PC-3 (cell line): ENCODE measurements at regions not wholly inside any gene's neighbourhood (a gene's known extent, or its start where the extent isn't known, plus 50 kb on each side); places are given as distances from the start of the nearest gene placed in this dataset.

Source experiments
- ATAC-seq: fragments of 200-7000 bp; cut with Tn5 transposase; 2 replicates; pipeline ENCODE4 v1.9.1; 2020; ENCODE audit warnings: mild to moderate bottlenecking, moderate library complexity
- BruUV-seq: library from RNA; stranded (reverse); fragments of 400-500 nt; replicated peaks from 2 replicates; lab custom pipeline; 2021; lab: Mats Ljungman, UMichigan
- CTCF ChIA-PET: fragments of 300-600 bp; sonication (Branson Sonifier 250); formaldehyde crosslinking; loops from one replicate; lab custom pipeline; 2022; ENCODE audit warnings: antibody characterized with exemption; lab: Charles Lee
- POLR2A ChIA-PET: fragments of 300-600 bp; sonication (Branson Sonifier 250); formaldehyde crosslinking; loops from one replicate; lab custom pipeline; 2022; ENCODE audit warnings: antibody characterized with exemption; ENCODE audit not compliant: unreplicated experiment; lab: Charles Lee
- DNase-seq: peaks from one replicate; pipeline ENCODE4 v3.0.0-alpha.2; 2015
- H2AFZ ChIP-seq: fragments of 300-600 bp; sonication (generic); 2 replicates; pipeline ENCODE4 v1.6.0; 2016; ENCODE audit warnings: antibody characterized with exemption, low read length
- H3F3A ChIP-seq: fragments of 300-600 bp; sonication (generic); one replicate; pipeline ENCODE4 v1.6.0; 2017; ENCODE audit warnings: antibody characterized with exemption, low read length, control low read depth, mild to moderate bottlenecking; ENCODE audit not compliant: unreplicated experiment
- H3K27ac ChIP-seq: fragments of 300-600 bp; sonication (generic); 2 replicates; pipeline ENCODE4 v1.5.1; 2016; ENCODE audit warnings: mild to moderate bottlenecking, low read length
- H3K27me3 ChIP-seq: fragments of 300-600 bp; sonication (generic); 2 replicates; pipeline ENCODE4 v1.6.1; 2016; ENCODE audit warnings: low read length, mixed read lengths
- H3K36me3 ChIP-seq: fragments of 300-600 bp; sonication (generic); 2 replicates; pipeline ENCODE4 v1.6.1; 2016; ENCODE audit warnings: low read depth, mixed run types, low read length, mixed read lengths
- H3K4me1 ChIP-seq: fragments of 300-600 bp; sonication (generic); 2 replicates; pipeline ENCODE4 v1.5.1; 2016; ENCODE audit warnings: low read length; ENCODE audit not compliant: insufficient read depth
- H3K4me2 ChIP-seq: fragments of 300-600 bp; sonication (generic); 2 replicates; pipeline ENCODE4 v1.6.0; 2016; ENCODE audit warnings: low read length
- H3K4me3 ChIP-seq: fragments of 300-600 bp; sonication (generic); 2 replicates; pipeline ENCODE4 v1.5.1; 2016; ENCODE audit warnings: mild to moderate bottlenecking, low read length, mixed read lengths
- H3K79me2 ChIP-seq: fragments of 300-600 bp; sonication (generic); 2 replicates; pipeline ENCODE4 v1.6.1; 2017; ENCODE audit warnings: low read length, mixed read lengths
- H3K9ac ChIP-seq: fragments of 300-600 bp; sonication (generic); 2 replicates; pipeline ENCODE4 v1.6.0; 2016; ENCODE audit warnings: mild to moderate bottlenecking, low read length
- H3K9me2 ChIP-seq: fragments of 300-600 bp; sonication (generic); replicated peaks from 2 replicates; pipeline ENCODE4 v1.6.1; 2016; ENCODE audit warnings: mixed run types, low read length, mixed read lengths
- H3K9me3 ChIP-seq: fragments of 300-600 bp; sonication (generic); 2 replicates; pipeline ENCODE4 v1.6.1; 2016; ENCODE audit warnings: low read length, mixed read lengths
- H4K20me1 ChIP-seq: fragments of 300-600 bp; sonication (generic); 2 replicates; pipeline ENCODE4 v1.6.1; 2016; ENCODE audit warnings: low read length, mixed read lengths
- CTCF ChIP-seq: fragments of 300-600 bp; sonication (generic); conservative IDR thresholded peaks from 2 replicates; pipeline ENCODE4 v1.5.1; 2017; ENCODE audit warnings: antibody characterized with exemption, low read depth, mild to moderate bottlenecking, low read length
- EZH2 ChIP-seq: fragments of 300-600 bp; sonication (generic); IDR thresholded peaks from one replicate; pipeline ENCODE4 v1.6.1; 2017; ENCODE audit warnings: antibody characterized with exemption, mild to moderate bottlenecking, low read length; ENCODE audit not compliant: unreplicated experiment
- EZH2phosphoT487 ChIP-seq: fragments of 300-600 bp; sonication (generic); IDR thresholded peaks from 2 replicates; pipeline ENCODE4 v1.6.1; 2018; ENCODE audit warnings: mild to moderate bottlenecking, antibody characterized with exemption, low read length, borderline replicate concordance
- intact Hi-C: fragments of 100-400 bp; cut with micrococcal nuclease; formaldehyde crosslinking; loops from 2 replicates; pipeline ENCODE4 v1.9.0; 2023

DNA sequence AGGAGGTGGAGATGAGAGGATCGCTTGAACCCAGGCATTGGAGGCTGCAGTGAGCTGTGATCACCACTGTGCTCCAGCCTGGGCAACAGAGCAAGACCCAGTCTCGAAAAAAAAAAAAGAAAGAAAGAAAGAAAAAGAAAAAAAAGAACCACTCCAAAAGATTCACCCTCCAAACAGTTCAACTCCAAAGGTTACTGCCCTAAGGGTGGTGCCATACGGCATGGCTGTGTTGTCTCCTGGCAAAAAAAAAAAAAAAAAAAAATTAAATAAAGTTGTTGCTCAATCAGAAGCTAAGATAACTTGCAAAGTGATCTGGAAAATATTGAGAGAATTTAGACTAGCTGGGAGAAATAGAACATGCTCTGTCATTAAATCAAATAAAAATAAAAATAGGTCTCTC, 79.5 kb downstream of the KCTD15 start:
- intact Hi-C loops = no loop called here

DNA sequence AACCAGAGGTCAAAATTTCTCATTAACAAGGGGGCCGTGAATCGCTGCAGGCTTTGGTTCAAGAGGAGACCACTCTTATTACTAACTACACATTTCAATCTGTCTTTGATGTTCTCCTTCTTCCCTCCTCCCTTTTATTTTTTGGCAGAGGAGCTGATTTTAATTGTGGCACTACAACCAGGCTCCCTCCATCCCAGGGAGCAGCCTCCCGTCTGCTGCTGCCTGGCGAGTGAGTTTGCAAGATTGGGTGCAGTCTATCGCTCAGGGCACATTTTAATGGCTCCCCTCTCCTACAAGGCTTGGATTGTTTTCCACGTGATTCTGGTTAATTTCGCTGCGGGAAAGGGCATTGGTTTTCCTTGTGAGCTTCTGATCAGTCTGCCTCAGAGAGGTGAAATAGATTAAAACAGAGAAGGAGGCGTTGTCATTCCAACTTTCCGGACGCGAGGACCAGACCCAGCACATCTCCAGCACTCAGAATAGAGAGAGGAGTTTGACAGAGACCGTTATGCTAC, 81.4 kb downstream of the KCTD15 start:
- Histone ChIP-seq H3K4me1 (no peaks in the 10 kb centered on the region), H3K9me2 (no peaks in the 10 kb centered on the region), H3K79me2 (no peaks in the 10 kb centered on the region), H4K20me1 (no peaks in the 10 kb centered on the region), H3K4me3 (no peak overlapping the region), H3K4me2 (no peak overlapping the region), H3K27me3 (no peaks in the 10 kb centered on the region), H3K9me3 (no peaks in the 10 kb centered on the region), H3K27ac (no peak overlapping the region), H3F3A (no peaks in the 10 kb centered on the region), H3K36me3 (no peaks in the 10 kb centered on the region), H2AFZ (no peak overlapping the region), H3K9ac (no peak overlapping the region)
- intact Hi-C loops = no loop called here
- DNase-seq (no peak), ATAC-seq (no peak)
- TF ChIP-seq EZH2phosphoT487 (no peak), EZH2 (no peak), CTCF (no peak)
- BruUV-seq = no TSS peak
- CTCF ChIA-PET = no interaction called here
- POLR2A ChIA-PET = no interaction called here

More for the DNA sequence above, 79.5 kb downstream of the KCTD15 start:
- Histone ChIP-seq H3K4me3 (no peak overlapping the region), H3K36me3 (no peaks in the 10 kb centered on the region), H3K79me2 (no peaks in the 10 kb centered on the region), H3K4me2 (no peak overlapping the region), H4K20me1 (no peaks in the 10 kb centered on the region), H2AFZ (no peak overlapping the region), H3F3A (no peaks in the 10 kb centered on the region), H3K9me3 (no peaks in the 10 kb centered on the region), H3K27me3 (no peaks in the 10 kb centered on the region), H3K4me1 (no peaks in the 10 kb centered on the region), H3K27ac (no peak overlapping the region), H3K9ac (no peak overlapping the region), H3K9me2 (no peaks in the 10 kb centered on the region)
- CTCF ChIA-PET = no interaction called here
- DNase-seq (no peak), ATAC-seq (no peak)
- POLR2A ChIA-PET = no interaction called here
- no TSS peak for BruUV-seq
- TF ChIP-seq CTCF = no peak
- no peak for TF ChIP-seq EZH2phosphoT487
- no peak for TF ChIP-seq EZH2

- no TSS peak for BruUV-seq
- H3K4me3 ChIP-seq = no peak overlapping the region
- H3K4me2 ChIP-seq = no peak overlapping the region
- ATAC-seq (no peak), DNase-seq (no peak)
- H3K9me3 ChIP-seq = no peaks in the 10 kb centered on the region
- ChIA-PET CTCF (no interaction called here), POLR2A (no interaction called here)
- H3K4me1 ChIP-seq = no peaks in the 10 kb centered on the region
- intact Hi-C loops = no loop called here
- no peaks in the 10 kb centered on the region for H3K9me2 ChIP-seq
- H3K27me3 ChIP-seq = no peaks in the 10 kb centered on the region
- TF ChIP-seq EZH2 = no peak
- no peak for TF ChIP-seq EZH2phosphoT487
- no peak for TF ChIP-seq CTCF
- H3K27ac ChIP-seq = no peak overlapping the region
- H3K79me2 ChIP-seq = no peaks in the 10 kb centered on the region
- no peaks in the 10 kb centered on the region for H3F3A ChIP-seq
- no peaks in the 10 kb centered on the region for H4K20me1 ChIP-seq
- H2AFZ ChIP-seq = no peak overlapping the region
- no peaks in the 10 kb centered on the region for H3K36me3 ChIP-seq
- H3K9ac ChIP-seq = no peak overlapping the region
Observed at GRCh38 chr19:33878910-33879810, 82.5 kb downstream of the KCTD15 start.
